SK-N-SH (cell line): ENCODE measurements at regions not wholly inside any gene's neighbourhood (a gene's known extent, or its start where the extent isn't known, plus 50 kb on each side); places are given as distances from the start of the nearest gene placed in this dataset.

ENCODE experiments used
- CTCF ChIA-PET: fragments of 300-600, 350-600 bp; formaldehyde crosslinking; extraction: SDS; loops from one replicate; lab custom pipeline; 2021; lab: Yijun Ruan, JAX
- POLR2A ChIA-PET: fragments of 350-600 bp; sonication (Branson Sonifier 250); formaldehyde crosslinking; extraction: SDS; loops from one replicate; lab custom pipeline; 2020; ENCODE audit warnings: antibody characterized with exemption, inconsistent platforms; lab: Yijun Ruan, JAX
- DNase-seq: peaks from one replicate; pipeline ENCODE4 v3.0.0; 2012
- H2AFZ ChIP-seq: fragments of 200-600 bp; sonication (generic); 2 replicates; pipeline ENCODE4 v1.8.1; 2016; ENCODE audit warnings: antibody characterized with exemption, mild to moderate bottlenecking, low read depth
- H3F3A ChIP-seq: fragments of 200-600 bp; sonication (generic); replicated peaks from 2 replicates; pipeline ENCODE3; 2016; ENCODE audit warnings: antibody characterized with exemption, mild to moderate bottlenecking; ENCODE audit not compliant: insufficient read depth
- H3K27ac ChIP-seq, 2 experiments: fragments of 200-500 bp in 1 of 2; fragments of 200-600 bp in 1 of 2; sonication (Bioruptor generic) in 1 of 2; sonication (generic), shearing (Covaris generic) in 1 of 2; 2 replicates each; pipeline versions ENCODE4 v1.5.1 to v1.6.1; 2014 to 2016; ENCODE audit warnings: low read depth in 2 of 2, inconsistent platforms in 1 of 2, low read length in 1 of 2, mild to moderate bottlenecking in 1 of 2, mixed read lengths in 1 of 2
- H3K27me3 ChIP-seq: fragments of 200-600 bp; sonication (generic), shearing (Covaris generic); 2 replicates; pipeline ENCODE4 v1.6.1; 2016; ENCODE audit warnings: mixed run types; ENCODE audit not compliant: insufficient read depth
- H3K36me3 ChIP-seq, 2 experiments: fragments of 200-500 bp in 1 of 2; fragments of 200-600 bp in 1 of 2; sonication (Bioruptor generic) in 1 of 2; sonication (generic) in 1 of 2; replicated peaks in 1 of 2; 2 replicates each; pipeline versions ENCODE3 to v1.5.1; 2014 to 2016; ENCODE audit warnings: low read length in 1 of 2, mild to moderate bottlenecking in 1 of 2; ENCODE audit not compliant: insufficient read depth in 2 of 2, control insufficient read depth in 1 of 2
- H3K4me1 ChIP-seq, 2 experiments: fragments of 200-500 bp in 1 of 2; fragments of 200-600 bp in 1 of 2; sonication (Bioruptor generic) in 1 of 2; sonication (generic), shearing (Covaris generic) in 1 of 2; 2 replicates each; pipeline versions ENCODE4 v1.5.1 to v1.6.1; 2014 to 2016; ENCODE audit warnings: low read depth in 1 of 2, low read length in 1 of 2, mixed run types in 1 of 2; ENCODE audit not compliant: insufficient read depth in 2 of 2, control insufficient read depth in 1 of 2
- H3K4me2 ChIP-seq: fragments of 200-600 bp; sonication (generic), shearing (Covaris generic); 2 replicates; pipeline ENCODE4 v1.6.1; 2017; ENCODE audit warnings: mixed run types
- H3K4me3 ChIP-seq, 2 experiments: fragments of 200-500 bp in 1 of 2; fragments of 200-600 bp in 1 of 2; sonication (Bioruptor generic) in 1 of 2; sonication (generic), shearing (Covaris generic) in 1 of 2; 2 replicates each; pipeline versions ENCODE4 v1.5.1 to v1.8.1; 2014 to 2016; ENCODE audit warnings: low read depth in 2 of 2, inconsistent platforms in 1 of 2, low read length in 1 of 2, mild to moderate bottlenecking in 1 of 2, mixed read lengths in 1 of 2, moderate library complexity in 1 of 2
- H3K79me2 ChIP-seq: fragments of 200-600 bp; sonication (generic); 2 replicates; pipeline ENCODE4 v1.8.1; 2017; ENCODE audit warnings: mild to moderate bottlenecking; ENCODE audit not compliant: insufficient read depth
- H3K9ac ChIP-seq: fragments of 200-600 bp; sonication (generic); 2 replicates; pipeline ENCODE4 v1.6.1; 2017; ENCODE audit warnings: mixed run types
- H3K9me2 ChIP-seq: fragments of 200-600 bp; sonication (generic); 2 replicates; pipeline ENCODE4 v1.6.1; 2017; ENCODE audit warnings: mixed run types
- H3K9me3 ChIP-seq: fragments of 200-600 bp; sonication (generic); 2 replicates; pipeline ENCODE4 v1.6.1; 2017; ENCODE audit warnings: mixed run types, mild to moderate bottlenecking, moderate library complexity
- H4K20me1 ChIP-seq: fragments of 200-600 bp; sonication (generic); 2 replicates; pipeline ENCODE4 v1.6.1; 2017; ENCODE audit warnings: mild to moderate bottlenecking, mixed run types; ENCODE audit not compliant: insufficient read depth
- CHD2 ChIP-seq: fragments of 150-350 bp; IDR thresholded peaks from 2 replicates; pipeline ENCODE4 v1.6.1; 2018; ENCODE audit warnings: low read length; ENCODE audit not compliant: partially characterized antibody
- ELF1 ChIP-seq: IDR thresholded peaks from 2 replicates; pipeline ENCODE4 v1.4.0; 2012
- EP300 ChIP-seq, 2 experiments: IDR thresholded peaks; 2 replicates each; pipeline versions ENCODE4 v1.4.0 to v1.6.1; 2012; ENCODE audit warnings: borderline replicate concordance in 1 of 2, low read depth in 1 of 2, low read length in 1 of 2
- FOSL2 ChIP-seq: IDR thresholded peaks from 2 replicates; pipeline ENCODE4 v1.4.0; 2012; ENCODE audit warnings: low read depth, mild to moderate bottlenecking, moderate library complexity, borderline replicate concordance
- GABPA ChIP-seq: IDR thresholded peaks from 2 replicates; pipeline ENCODE4 v1.4.0; 2012; ENCODE audit warnings: low read depth, mild to moderate bottlenecking
- NFIC ChIP-seq: IDR thresholded peaks from 2 replicates; pipeline ENCODE4 v1.4.0; 2012; ENCODE audit warnings: borderline replicate concordance
- POLR2AphosphoS5 ChIP-seq: IDR thresholded peaks from 2 replicates; pipeline ENCODE4 v1.6.1; 2012; ENCODE audit warnings: low read depth, low read length
- RCOR1 ChIP-seq: fragments of 150-350 bp; IDR thresholded peaks from 2 replicates; pipeline ENCODE4 v1.6.1; 2017; ENCODE audit warnings: antibody characterized with exemption, low read length
- RFX5 ChIP-seq: IDR thresholded peaks from 2 replicates; pipeline ENCODE4 v1.6.1; 2012; ENCODE audit warnings: mild to moderate bottlenecking, improper control_type of control experiment, low read length
- RXRA ChIP-seq: IDR thresholded peaks from 2 replicates; pipeline ENCODE4 v1.4.0; 2012; ENCODE audit warnings: low read depth, mild to moderate bottlenecking, borderline replicate concordance
- SMC3 ChIP-seq: IDR thresholded peaks from 2 replicates; pipeline ENCODE4 v1.6.1; 2012; ENCODE audit warnings: low read depth, low read length, improper control_type of control experiment
- TAF1 ChIP-seq: IDR thresholded peaks from 2 replicates; pipeline ENCODE4 v1.6.1; 2012; ENCODE audit warnings: low read depth, mild to moderate bottlenecking, low read length, moderate library complexity, borderline replicate concordance
- TEAD4 ChIP-seq: IDR thresholded peaks from 2 replicates; pipeline ENCODE4 v1.4.0; 2012; ENCODE audit warnings: mild to moderate bottlenecking, borderline replicate concordance; ENCODE audit not compliant: insufficient read depth
- YY1 ChIP-seq: IDR thresholded peaks from 2 replicates; pipeline ENCODE4 v1.4.0; 2012; ENCODE audit warnings: low read depth, mild to moderate bottlenecking
- WGBS: methylation state at CpG from one replicate; pipeline ENCODE4 v1.1.6; 2017; ENCODE audit warnings: low lambda C conversion rate; 5-methylcytosine and 5-hydroxymethylcytosine counted together
- TF ChIP-seq, protein P1 (sequence below): fragments of 200-600 bp; sonication (generic); IDR thresholded peaks from 2 replicates; pipeline ENCODE4 v1.6.1; 2017; ENCODE audit warnings: antibody characterized with exemption, mild to moderate bottlenecking, moderate library complexity
- TF ChIP-seq, protein P2 (sequence below): IDR thresholded peaks from 2 replicates; pipeline ENCODE4 v1.4.0; 2012; ENCODE audit warnings: low read depth, borderline replicate concordance
- TF ChIP-seq, protein P3 (sequence below): fragments of 150-350 bp; IDR thresholded peaks from 2 replicates; pipeline ENCODE4 v1.6.1; 2016; ENCODE audit warnings: mild to moderate bottlenecking, low read depth, low read length

DNA sequence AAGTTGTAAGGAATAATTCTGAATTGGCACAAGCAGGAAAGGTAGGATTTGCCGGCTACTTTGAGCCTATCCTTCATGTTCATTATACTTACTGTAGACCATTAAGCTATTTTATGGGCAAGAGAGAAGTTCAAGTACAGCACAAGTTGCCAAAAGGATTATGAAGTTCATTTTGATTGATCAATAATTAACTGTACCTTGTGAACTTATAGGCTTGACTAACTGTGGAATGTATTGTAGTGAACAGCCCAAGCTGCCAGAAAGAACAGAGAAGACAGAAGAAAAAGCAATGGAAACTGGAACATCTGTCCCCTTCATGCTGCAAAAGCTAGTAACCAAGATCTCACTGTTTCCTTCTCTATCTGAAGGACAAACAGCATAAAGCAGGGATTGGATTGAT, 810.1 kb upstream of the ZEB2 start (continued):
- no peak for TF ChIP-seq YY1
- no peak for TF ChIP-seq NFIC
- no peak for TF ChIP-seq RFX5
- no peak for TF ChIP-seq RCOR1
- no peak for TF ChIP-seq TEAD4

DNA sequence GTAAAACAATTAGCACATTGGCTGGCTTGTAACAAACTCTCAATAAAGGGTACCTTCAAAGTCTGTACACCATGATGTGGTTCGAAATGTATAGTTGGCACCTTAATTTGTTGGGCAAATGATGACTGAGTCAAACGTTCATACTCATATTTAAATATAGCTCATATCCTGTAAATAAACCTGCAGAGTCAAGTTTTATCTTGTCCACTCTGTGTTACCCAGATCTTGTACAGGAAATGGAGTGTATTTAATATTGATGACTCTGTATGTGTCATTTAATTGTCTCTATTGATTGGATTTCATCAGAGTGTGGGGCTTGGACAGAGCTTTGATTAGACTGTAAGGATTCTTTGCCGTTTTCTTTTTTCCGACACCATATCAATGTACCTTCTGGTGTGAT, 805.6 kb upstream of the ZEB2 start:
- H3K79me2 ChIP-seq = no peaks in the 10 kb centered on the region
- H3K36me3 ChIP-seq = no peaks in the 10 kb centered on the region
- no peak overlapping the region for H3K4me2 ChIP-seq
- no peak overlapping the region for H3K27ac ChIP-seq
- H3K9me3 ChIP-seq = no peaks in the 10 kb centered on the region
- H4K20me1 ChIP-seq = no peaks in the 10 kb centered on the region
- WGBS = 73% methylated on average over 4 of the region's 4 CpGs
- no peaks in the 10 kb centered on the region for H3K27me3 ChIP-seq
- no peak for DNase-seq
- no peak overlapping the region for H2AFZ ChIP-seq
- CTCF ChIA-PET = no interaction called here
- 0 out of 4 replicates have a peak, but pooled peaks cover 0 to 3% of the 10 kb centered on the region in 2 experiments for H3K4me1 ChIP-seq
- H3F3A ChIP-seq = no peaks in the 10 kb centered on the region
- H3K4me3 ChIP-seq = no peak overlapping the region
- no peak overlapping the region for H3K9ac ChIP-seq
- TF ChIP-seq SMC3 = no peak
- TF ChIP-seq, protein P1, sequence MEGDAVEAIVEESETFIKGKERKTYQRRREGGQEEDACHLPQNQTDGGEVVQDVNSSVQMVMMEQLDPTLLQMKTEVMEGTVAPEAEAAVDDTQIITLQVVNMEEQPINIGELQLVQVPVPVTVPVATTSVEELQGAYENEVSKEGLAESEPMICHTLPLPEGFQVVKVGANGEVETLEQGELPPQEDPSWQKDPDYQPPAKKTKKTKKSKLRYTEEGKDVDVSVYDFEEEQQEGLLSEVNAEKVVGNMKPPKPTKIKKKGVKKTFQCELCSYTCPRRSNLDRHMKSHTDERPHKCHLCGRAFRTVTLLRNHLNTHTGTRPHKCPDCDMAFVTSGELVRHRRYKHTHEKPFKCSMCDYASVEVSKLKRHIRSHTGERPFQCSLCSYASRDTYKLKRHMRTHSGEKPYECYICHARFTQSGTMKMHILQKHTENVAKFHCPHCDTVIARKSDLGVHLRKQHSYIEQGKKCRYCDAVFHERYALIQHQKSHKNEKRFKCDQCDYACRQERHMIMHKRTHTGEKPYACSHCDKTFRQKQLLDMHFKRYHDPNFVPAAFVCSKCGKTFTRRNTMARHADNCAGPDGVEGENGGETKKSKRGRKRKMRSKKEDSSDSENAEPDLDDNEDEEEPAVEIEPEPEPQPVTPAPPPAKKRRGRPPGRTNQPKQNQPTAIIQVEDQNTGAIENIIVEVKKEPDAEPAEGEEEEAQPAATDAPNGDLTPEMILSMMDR = no peak
- TF ChIP-seq, protein P2, sequence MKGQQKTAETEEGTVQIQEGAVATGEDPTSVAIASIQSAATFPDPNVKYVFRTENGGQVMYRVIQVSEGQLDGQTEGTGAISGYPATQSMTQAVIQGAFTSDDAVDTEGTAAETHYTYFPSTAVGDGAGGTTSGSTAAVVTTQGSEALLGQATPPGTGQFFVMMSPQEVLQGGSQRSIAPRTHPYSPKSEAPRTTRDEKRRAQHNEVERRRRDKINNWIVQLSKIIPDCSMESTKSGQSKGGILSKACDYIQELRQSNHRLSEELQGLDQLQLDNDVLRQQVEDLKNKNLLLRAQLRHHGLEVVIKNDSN = no peak
- TF ChIP-seq FOSL2 = no peak
- TF ChIP-seq GABPA = no peak
- no peak for TF ChIP-seq EP300 (IDR thresholded peaks at IDR 0.05; ENCODE audit: borderline replicate concordance in 1 of 2, low read depth in 1 of 2, low read length in 1 of 2)
- TF ChIP-seq ELF1 = no peak
- no peak for TF ChIP-seq POLR2AphosphoS5
- no peak for TF ChIP-seq TAF1
- no peak for TF ChIP-seq RXRA
- TF ChIP-seq, protein P3, sequence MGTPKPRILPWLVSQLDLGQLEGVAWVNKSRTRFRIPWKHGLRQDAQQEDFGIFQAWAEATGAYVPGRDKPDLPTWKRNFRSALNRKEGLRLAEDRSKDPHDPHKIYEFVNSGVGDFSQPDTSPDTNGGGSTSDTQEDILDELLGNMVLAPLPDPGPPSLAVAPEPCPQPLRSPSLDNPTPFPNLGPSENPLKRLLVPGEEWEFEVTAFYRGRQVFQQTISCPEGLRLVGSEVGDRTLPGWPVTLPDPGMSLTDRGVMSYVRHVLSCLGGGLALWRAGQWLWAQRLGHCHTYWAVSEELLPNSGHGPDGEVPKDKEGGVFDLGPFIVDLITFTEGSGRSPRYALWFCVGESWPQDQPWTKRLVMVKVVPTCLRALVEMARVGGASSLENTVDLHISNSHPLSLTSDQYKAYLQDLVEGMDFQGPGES = no peak
- TF ChIP-seq CHD2 = no peak
- POLR2A ChIA-PET = no interaction called here
- no peaks in the 10 kb centered on the region for H3K9me2 ChIP-seq
